HG02642 (cell line): ENCODE measurements at regions not wholly inside any gene's neighbourhood (a gene's known extent, or its start where the extent isn't known, plus 50 kb on each side); places are given as distances from the start of the nearest gene placed in this dataset.

Source experiments
- ATAC-seq: cut with Tn5 transposase; IDR thresholded peaks from one replicate; pipeline ENCODE4 v1.9.1; 2021; ENCODE audit warnings: mild to moderate bottlenecking; ENCODE audit not compliant: unreplicated experiment, poor library complexity

DNA sequence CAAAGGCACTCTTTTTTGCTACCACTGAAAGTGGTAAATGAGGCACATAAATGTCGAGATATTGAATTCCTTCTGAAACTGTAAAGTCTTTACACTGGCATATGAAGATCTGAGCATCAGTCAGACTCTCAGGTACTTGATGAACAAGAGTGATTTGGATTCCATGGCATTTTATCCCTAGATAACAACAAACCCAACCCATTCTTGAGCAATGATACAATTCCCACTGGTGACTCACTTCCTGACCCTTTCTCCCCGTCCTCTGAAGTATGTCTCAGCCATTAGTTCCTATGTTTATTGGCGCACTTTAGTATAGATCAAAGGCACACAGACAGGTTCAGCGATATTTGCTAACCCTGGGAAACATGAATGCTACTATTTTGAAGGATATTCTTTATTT, 147.0 kb upstream of the RBFOX1 start:
- no peak for ATAC-seq

DNA sequence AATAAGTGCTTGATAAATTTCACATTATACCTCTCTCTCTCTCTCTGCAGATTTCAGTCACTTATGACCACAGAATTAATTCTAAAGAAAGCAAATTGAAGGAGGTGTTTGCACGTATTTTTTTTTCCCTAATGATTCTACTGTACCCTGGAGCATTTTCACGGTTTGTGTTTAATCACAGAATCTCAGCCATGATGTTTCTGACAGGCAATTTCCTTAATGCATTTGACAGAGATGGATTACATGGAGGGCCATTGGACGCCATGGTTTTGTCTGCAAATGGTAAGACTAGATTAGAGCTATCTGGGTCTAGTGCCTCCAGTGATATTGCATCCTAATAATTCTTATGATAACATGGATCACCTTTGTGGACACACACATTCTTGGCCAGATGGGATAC, 147.5 kb upstream of the RBFOX1 start:
- no peak for ATAC-seq

DNA sequence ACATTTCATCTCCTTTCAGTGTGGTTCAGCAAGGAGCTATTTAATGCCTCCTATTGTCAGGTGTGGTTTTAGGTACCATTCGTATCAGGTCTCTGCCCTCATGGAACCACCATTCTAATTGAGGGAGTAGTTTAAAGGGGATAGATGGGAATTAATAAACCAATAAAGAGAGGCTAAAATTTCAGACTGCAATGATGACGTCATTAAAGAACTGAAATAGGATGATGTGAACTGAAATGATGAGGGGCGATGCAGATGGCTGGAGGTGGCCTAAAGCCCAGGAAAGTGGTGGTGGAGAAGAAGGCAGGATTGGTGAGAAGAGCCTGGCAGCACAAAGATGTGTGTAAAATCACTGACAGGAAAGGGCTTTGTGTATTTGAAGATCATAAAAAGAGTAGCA, 148.9 kb upstream of the RBFOX1 start:
- no peak for ATAC-seq

DNA sequence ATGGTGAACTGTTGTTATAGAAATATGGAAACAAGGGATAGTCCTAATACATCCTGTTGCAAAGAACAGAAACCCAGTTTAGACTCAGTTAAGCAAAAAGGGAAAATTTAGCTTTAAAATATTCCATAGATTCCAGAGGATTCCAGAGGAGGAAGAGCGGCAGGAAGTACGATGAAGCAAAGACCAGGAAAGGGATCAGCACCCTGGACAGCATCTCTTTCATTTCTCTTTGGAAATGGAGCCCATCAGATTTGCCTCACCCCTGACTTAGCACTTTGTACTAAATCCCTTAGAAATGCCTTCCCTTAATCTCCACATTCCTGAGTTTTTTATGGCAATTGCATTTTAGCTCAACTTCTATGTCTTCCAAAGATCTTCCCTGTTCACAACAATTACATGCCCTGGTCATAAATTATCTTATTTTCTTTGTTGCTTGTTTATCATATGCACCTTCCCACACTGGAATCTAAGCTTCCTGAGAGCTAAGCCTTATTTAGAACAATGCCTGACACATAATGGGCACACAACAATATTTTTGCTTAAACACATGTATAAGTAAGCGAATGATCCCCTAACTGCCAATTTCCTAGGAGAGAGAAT, 150.0 kb upstream of the RBFOX1 start:
- ATAC-seq, result no peak

DNA sequence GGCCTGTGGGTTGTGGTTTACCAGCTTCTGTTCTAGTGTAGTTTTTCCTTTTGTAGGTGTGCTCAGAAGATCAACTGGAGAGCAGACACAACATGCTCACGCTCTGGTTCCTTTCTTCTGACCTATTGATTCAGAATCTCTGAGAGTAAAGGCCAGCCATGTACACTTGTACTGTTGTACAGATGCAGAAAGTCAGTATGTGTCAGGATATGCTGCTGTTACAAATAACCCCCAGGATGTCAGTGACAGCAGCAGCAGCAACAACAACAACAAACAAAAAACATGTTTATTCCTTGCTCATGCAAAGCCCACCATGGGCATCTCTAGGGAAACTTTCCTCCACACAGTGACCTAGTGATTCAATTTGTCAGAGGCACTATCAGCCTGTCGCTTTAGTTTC, 154.8 kb upstream of the RBFOX1 start:
- ATAC-seq, result no peak

DNA sequence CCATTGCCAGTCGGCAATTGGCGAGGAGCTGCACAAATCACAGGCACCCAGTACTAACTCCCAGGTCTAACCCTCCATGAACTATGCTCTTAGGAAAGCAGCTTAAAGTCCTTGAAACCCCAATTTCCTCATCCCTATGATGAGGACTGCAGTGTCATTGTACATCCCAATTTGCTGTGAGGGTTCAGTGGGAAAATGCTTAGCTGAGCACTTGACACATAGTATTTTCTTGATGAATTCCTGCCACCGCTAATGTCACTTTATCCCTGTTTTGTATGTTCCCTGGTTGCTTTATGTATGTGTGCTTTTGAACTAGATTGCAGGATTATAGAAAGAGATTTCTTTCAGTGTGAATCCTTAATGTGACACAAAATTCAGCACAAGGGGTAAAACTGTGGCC, 161.5 kb upstream of the RBFOX1 start:
- no peak for ATAC-seq

DNA sequence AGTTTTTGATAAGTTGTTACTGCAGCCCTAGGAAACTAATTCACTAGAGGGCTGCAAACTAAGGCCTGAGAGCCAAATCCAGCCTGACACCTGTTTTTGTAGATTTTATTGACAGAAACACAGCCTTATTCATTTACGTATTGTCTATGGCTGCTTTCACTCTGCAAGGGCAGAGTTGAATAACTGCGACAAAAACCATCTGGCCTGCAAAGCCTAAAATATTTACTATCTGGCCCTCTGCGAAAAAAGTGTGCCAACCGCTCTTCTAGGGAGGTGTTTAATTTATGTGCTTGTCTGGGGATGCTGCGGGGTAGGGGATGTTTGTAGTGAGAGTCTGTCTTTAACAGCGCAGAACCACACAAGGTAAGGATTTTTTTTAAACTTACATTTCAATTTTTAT, 165.0 kb upstream of the RBFOX1 start:
- no peak for ATAC-seq

DNA sequence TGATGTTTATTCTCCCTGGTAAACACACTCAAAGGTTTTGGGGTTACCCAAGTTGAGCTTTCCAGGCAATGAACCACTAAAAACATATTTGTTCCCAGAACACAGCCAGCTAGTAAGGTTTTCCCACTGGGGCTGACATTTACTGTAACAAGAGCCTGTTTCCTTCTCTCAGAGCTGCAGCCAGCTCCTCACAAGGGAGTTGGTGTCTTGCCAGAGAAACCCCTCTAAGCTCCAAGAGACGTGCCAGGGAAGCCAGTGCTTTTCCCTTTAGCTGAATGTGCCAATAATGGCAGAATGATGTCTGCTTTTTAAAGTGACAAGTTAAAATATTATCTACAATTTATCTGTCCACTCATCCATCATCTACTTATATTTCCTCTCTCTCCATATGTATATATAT, 170.8 kb upstream of the RBFOX1 start:
- ATAC-seq, result no peak

DNA sequence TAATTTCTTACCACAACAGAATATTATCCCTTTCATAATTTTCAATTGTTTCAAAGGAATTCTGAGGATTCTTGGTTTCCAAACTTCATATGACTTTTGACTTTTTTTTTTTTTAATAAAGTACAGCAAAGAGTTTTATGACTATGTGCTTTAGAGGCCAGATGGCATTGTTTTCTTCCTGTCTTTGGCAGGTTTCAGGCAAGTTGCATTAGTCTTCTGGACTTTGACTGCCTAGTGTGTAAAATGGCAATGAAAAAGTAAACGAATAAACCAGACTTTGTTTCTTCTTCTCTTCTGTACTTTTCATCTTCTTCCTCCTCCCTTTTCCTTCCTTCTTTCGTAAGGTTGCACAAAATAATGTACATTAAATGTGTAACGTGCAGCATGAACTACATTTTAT, 172.6 kb upstream of the RBFOX1 start:
- no peak for ATAC-seq

DNA sequence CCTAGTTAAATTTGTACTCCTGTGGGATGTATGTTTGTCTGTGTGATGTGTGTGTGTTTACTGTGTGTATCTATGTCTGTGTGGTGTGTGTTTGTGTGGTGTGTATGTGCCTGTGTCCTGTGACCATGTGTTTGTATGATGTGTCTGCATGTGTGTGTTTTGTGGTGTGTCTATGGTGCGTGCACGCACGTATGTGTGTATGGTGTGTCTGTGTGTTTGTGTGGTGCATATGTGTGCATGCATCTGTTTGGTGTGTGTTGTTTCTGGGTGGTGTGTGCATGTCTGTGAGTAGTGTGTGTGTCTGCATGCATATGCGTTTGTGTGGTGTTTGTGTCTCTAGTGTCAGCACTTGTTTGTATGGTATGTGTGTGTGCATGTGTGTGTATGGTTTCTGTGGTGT, 174.2 kb upstream of the RBFOX1 start:
- ATAC-seq, result no peak

DNA sequence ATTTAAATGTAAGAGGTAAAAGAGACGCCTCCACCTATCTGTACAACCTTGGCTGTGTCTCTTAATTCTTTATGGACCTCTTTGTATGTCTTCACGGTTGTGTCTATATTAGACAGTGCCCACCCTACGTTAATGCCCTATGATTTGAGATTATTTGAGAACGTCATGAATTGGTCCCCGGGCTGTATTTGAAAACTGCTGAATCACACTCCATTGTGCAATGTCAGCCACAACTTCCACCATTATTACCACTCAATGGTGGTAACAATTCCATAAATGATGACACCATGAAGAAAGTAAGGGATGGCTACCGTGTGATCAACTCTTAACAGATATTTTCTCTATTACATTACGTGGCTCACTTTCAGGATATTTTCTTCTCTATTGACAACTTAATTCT, 182.4 kb upstream of the RBFOX1 start:
- ATAC-seq, result no peak

DNA sequence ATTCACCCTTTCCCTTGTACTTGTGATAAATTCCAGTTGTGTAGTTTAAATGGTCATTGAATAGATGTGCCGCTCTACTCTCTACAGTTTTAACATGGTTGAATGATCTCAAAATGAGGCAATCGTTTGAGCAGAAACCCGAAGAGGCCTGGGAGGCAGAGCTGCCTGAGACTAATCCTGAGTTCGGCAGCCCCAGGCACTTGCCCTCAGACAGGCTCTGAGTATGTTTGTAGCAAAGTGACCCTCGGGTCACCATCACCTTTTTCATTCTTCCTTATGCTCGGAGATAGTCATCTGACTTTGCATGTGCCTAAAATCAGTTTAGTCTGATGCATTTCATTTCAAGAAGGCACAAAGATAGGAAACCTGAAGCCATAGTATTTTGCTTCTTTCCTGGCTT, 184.0 kb upstream of the RBFOX1 start:
- no peak for ATAC-seq

DNA sequence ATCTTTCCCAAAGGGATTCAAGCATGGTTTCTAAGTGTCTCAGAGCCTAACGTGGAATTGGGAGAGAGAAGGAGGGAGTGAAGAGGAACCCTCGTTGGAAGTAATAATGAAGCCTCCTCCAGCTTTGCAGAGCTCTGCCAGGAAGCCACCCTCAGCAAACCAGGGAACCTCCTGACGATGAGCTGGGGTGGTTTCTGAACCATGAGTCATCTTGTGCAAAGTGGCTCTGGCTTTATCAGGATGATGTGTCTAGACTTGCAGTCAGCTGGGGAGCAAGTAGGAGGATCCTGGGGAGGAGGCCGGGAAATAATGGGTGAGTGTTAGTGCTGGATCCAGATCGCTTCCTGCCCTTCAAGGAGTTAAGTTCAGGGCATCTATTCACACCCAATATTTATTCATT, 191.7 kb upstream of the RBFOX1 start:
- no peak for ATAC-seq

DNA sequence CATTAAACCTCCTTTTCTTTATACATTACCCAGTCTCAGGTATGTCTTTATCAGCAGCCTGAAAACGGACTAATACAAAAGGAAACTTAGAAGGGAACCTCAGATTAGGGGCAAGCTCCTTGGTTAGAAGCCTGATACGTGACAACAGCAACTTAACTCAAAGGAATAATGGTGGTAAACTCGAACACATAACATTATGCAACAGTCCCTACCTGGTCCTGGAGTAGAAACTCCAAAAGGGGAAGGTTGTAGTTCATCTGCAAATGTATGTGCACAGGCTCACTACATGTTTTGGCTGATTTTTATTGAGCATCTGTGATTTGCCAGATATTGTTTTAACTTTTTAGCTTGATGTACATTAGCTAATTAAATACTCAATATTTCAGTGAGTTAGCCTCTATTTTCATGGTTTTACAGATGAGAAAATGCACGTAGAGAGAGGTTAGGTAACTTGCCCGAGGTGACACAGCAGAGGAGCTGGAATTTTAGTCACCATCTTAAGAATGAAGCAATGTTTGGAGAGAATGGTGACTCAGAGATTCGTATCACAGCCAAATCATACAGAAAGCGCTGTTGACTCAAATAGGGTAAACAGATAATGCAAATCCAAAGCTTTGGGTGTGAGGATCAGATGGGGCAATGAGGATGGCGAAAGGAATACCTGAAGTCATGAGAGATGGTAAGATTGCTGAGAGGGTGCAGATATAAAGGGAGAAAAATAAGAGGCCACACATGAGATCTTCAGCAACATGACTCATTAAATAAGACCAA, 194.9 kb upstream of the RBFOX1 start:
- ATAC-seq, result no peak

DNA sequence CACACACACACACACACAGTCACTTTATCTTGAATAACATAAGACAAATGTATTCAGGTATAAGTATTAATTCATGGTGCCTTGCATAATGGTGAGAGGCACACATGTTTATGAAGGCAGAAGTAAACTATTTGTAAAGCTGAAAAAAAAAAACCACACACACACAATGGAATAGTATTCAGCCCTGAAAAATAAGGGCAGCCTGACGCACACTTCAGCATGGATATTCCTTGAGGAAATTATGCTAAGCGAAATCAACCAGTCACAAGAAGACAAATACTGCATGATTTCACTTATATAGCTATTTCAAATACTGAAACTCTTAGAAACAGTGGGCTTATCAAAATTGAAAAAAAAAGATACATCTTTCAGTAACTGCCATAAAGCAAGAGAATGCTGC, 200.2 kb upstream of the RBFOX1 start:
- ATAC-seq, result no peak

DNA sequence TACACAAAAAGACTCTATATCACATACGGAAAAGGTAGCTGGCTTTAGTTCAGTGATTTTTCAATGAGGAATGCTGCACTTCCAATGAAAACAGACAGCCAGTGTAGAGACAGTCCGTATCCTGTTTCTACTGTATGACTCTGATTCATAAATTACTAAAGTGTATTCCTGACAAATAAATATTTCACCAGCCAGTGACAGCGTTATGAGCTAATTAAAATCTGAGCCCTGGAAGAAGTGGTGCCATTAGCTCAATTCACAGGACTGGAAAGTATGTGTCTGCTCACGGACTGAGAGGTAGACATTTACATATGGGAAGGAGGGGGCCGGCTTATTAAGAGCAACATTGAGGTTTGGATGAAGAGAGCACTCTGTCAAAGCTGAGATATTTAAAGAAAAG, 207.9 kb upstream of the RBFOX1 start:
- ATAC-seq, result no peak

DNA sequence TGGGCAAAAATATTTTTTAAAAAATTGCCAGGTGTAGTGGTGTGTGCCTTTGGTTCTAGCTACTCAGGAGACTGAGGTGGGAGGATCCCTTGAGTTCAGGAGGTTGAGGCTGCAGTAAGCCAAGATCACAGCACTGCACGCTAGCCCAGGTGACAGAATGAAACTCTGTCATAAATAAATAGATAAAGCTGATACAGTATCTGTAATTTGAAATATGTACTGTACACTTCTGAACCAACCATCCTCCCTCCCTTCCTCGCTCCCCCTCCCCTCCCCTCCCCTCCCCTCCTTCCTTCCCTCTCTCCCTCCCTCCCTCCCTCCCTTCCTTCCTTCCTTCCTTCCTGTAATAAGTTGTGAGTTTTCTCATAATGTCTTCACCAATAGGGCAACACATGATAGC, 208.4 kb upstream of the RBFOX1 start:
- ATAC-seq, result no peak

DNA sequence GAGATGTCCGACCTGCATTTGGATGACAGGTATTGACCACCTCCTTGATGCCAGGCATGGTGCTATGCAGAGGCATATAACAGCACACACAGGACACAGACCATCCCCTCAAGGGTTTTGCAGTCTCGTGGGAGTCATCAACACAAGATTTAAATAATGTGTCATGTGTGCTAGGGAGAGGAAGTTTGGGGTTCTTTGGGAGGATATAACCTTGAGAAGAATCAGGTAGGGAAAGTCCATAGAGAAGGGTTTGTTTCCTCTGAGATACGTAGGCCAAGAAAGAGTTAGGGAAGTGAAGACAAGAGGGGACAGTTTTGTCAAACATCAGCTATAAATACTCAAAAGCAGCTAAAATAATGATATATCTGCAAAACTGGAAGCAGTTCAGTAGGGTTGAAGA, 215.9 kb upstream of the RBFOX1 start:
- ATAC-seq, result no peak

DNA sequence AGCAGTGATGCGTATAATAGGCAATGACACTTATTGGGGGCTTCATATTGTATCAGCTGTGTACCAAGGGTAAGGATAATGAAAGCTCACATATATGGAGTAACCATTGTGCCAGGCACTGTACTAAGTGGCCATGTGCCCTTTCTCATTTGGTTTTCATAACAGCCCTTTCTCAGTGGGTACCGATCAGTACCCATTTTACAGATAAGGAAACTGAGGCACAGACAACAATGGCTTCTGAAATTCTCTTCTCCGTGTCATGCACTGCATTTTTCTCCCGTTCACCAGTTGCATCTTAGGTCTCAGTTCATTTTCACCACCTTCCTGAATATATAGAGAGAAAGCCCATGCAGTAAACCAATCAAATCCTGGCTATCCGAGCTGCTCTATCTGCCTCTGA, 216.7 kb upstream of the RBFOX1 start:
- no peak for ATAC-seq

DNA sequence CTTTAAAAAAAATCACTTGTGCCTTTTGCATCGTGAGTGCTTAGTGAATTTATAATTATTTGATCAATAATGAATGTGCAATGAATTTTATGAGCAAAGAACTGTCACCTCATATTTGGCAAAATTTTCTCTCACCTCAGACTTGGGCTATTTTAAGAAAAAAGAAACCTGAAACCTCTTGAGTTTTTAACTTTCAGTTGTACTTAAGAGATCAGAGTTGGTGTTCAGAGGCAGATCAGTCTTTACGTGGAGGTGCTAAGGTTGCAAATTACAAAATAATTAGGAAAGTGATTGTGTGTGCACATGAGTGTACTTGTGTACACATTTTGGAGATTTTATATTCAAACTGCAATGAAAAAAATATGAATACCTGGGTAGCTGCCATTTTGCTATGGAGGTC, 218.7 kb upstream of the RBFOX1 start:
- ATAC-seq, result no peak

DNA sequence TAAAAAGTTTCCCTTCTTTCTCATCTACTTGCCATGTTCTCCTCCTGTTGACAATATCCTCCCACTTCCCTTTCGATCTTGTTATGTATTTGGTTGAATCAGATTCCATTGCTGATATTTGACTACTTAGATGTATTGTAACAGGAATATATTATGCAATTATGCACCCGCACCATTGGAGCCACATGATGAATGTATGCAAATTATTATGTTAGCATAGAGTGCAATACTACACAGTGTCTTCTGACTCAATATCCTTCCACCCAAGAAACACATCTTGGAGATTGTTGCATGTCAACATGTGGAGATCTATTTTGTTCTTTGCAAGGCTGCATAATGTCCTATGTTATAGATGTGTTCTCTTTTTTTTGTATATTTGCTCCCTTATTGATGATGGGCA, 219.2 kb upstream of the RBFOX1 start:
- ATAC-seq, result no peak

DNA sequence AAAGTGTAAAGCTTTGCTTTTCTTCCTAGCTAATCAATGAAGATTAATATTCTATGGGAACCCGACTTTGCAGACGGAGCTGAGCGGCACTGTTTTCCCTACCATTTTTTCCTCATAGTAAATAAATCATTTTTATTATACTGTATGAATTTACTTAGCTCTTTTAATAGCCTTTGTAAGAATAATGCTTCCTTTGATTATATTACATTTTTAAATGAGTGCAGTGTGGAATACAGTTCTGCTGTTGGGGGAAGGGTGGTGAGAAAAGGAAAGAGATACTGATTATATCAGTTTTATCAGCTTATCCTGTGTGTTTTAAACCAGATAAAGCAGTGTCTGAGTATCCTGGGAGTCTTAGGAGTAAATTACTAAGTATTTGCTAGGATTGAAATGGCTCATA, 221.4 kb upstream of the RBFOX1 start:
- ATAC-seq, result no peak
